Calu3 (cell line): ENCODE measurements at regions not wholly inside any gene's neighbourhood (a gene's known extent, or its start where the extent isn't known, plus 50 kb on each side); places are given as distances from the start of the nearest gene placed in this dataset.

Experiments
- BruUV-seq: library from RNA; stranded (reverse); fragments of 400-500 nt; replicated peaks from 2 replicates; lab custom pipeline; 2021; lab: Mats Ljungman, UMichigan
- CTCF ChIA-PET: fragments of 300-600 bp; sonication (Branson Sonifier 250); formaldehyde crosslinking; loops from one replicate; lab custom pipeline; 2022; ENCODE audit warnings: antibody characterized with exemption; lab: Charles Lee
- DNase-seq: peaks from one replicate; pipeline ENCODE4 v3.0.0; 2022
- H3K27ac Mint-ChIP-seq: one replicate; pipeline ENCODE4 v1.8.0; 2022; ENCODE audit warnings: mixed read lengths; ENCODE audit not compliant: unreplicated experiment
- H3K27me3 Mint-ChIP-seq: one replicate; pipeline ENCODE4 v1.8.0; 2022; ENCODE audit warnings: mixed read lengths; ENCODE audit not compliant: unreplicated experiment
- H3K36me3 Mint-ChIP-seq: one replicate; pipeline ENCODE4 v1.8.0; 2022; ENCODE audit warnings: mild to moderate bottlenecking, moderate library complexity, mixed read lengths; ENCODE audit not compliant: insufficient read depth, unreplicated experiment
- H3K4me1 Mint-ChIP-seq: one replicate; pipeline ENCODE4 v1.8.0; 2022; ENCODE audit warnings: mild to moderate bottlenecking, low read depth, mixed read lengths; ENCODE audit not compliant: unreplicated experiment
- H3K4me3 Mint-ChIP-seq: one replicate; pipeline ENCODE4 v1.8.0; 2022; ENCODE audit warnings: mild to moderate bottlenecking, low read depth, moderate library complexity, mixed read lengths; ENCODE audit not compliant: unreplicated experiment
- H3K9me3 Mint-ChIP-seq: one replicate; pipeline ENCODE4 v1.8.0; 2022; ENCODE audit warnings: low read depth, mixed read lengths; ENCODE audit not compliant: unreplicated experiment
- CTCF ChIP-seq: fragments of 200-600 bp; IDR thresholded peaks from one replicate; pipeline ENCODE4 v1.8.0; 2022; ENCODE audit warnings: antibody characterized with exemption; ENCODE audit not compliant: unreplicated experiment
- intact Hi-C: fragments of 100-400 bp; cut with micrococcal nuclease; formaldehyde crosslinking; loops from one replicate; pipeline ENCODE4 v1.10.0; 2022; ENCODE audit not compliant: unreplicated experiment

DNA sequence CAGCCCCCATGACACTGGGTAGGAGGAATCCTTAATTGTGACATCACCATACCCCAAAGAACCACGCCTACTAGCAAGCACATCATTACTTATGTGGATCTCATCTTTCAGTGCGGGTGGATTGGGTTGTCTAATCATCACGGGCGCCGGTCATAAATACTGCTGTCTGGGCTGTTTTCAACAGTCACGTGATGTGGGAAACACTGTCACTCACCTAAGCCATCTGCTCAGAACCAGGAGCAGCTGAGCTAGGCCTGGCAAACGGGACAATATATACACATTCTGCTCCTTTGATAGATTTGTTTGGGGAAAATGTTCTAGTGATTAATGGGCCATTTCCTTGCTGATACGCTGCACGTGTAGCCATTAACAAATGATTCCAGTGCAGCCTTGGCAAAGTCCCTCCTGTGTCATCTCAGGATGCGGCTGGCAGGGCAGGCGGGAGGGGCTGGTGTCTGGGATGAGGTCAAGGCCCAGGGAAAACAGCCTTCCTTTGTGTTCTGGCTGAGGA, 145.9 kb upstream of the COPS8 start:
- H3K4me3 Mint-ChIP-seq: no peak overlapping the region
- intact Hi-C loops: no loop called here
- H3K36me3 Mint-ChIP-seq: no peaks in the 10 kb centered on the region
- H3K4me1 Mint-ChIP-seq: no peaks in the 10 kb centered on the region
- H3K9me3 Mint-ChIP-seq: no peaks in the 10 kb centered on the region
- no peak overlapping the region for H3K27ac Mint-ChIP-seq
- DNase-seq: no peak
- no peak for TF ChIP-seq CTCF
- peaks cover 26% of the 10 kb centered on the region for H3K27me3 Mint-ChIP-seq
- CTCF ChIA-PET: no interaction called here
- no TSS peak for BruUV-seq

GRCh38 chr2:236940497-236940896, 145.2 kb upstream of the COPS8 start:
- BruUV-seq: no TSS peak
- CTCF ChIA-PET: no interaction called here
- no peaks in the 10 kb centered on the region for H3K9me3 Mint-ChIP-seq
- no peaks in the 10 kb centered on the region for H3K4me1 Mint-ChIP-seq
- intact Hi-C loops: no loop called here
- H3K27ac Mint-ChIP-seq: no peak overlapping the region
- H3K27me3 Mint-ChIP-seq: peaks cover 19% of the 10 kb centered on the region
- H3K4me3 Mint-ChIP-seq: no peak overlapping the region
- no peak for DNase-seq
- H3K36me3 Mint-ChIP-seq: no peaks in the 10 kb centered on the region
- TF ChIP-seq CTCF: no peak

- H3K27ac Mint-ChIP-seq: no peak overlapping the region
- no TSS peak for BruUV-seq
- H3K4me3 Mint-ChIP-seq: no peak overlapping the region
- CTCF ChIA-PET: no interaction called here
- no peaks in the 10 kb centered on the region for H3K36me3 Mint-ChIP-seq
- intact Hi-C loops: no loop called here
- no peaks in the 10 kb centered on the region for H3K4me1 Mint-ChIP-seq
- DNase-seq: no peak
- H3K9me3 Mint-ChIP-seq: no peaks in the 10 kb centered on the region
- H3K27me3 Mint-ChIP-seq: peaks cover 15% of the 10 kb centered on the region
- TF ChIP-seq CTCF: no peak
Observed at GRCh38 chr2:236940916-236941520, 144.7 kb upstream of the COPS8 start.

DNA sequence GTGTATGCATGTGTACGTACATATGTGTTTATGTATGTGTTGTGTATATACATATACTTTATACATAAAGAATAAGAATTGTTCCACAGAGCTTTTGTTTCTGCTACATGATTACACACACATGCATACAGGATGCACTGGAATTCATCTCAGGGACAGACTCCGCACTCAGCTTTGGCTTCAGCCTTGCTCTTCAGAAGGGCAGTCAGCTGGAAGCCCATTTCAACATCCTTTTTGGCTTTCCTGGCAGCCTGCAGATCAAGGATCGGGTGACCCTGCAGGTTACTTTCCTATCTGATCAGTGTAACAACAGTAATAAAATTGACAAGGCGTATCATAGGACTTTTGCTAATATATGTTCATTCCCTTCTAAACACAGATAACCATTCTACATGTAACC, 144.1 kb upstream of the COPS8 start:
- BruUV-seq: no TSS peak
- Mint-ChIP-seq H3K27me3 (peaks cover 15% of the 10 kb centered on the region), H3K27ac (no peak overlapping the region), H3K4me1 (no peaks in the 10 kb centered on the region), H3K9me3 (no peaks in the 10 kb centered on the region), H3K4me3 (no peak overlapping the region), H3K36me3 (no peaks in the 10 kb centered on the region)
- DNase-seq: no peak
- intact Hi-C loops: no loop called here
- no peak for TF ChIP-seq CTCF
- CTCF ChIA-PET: no interaction called here
